ENCODE measurements at regions not wholly inside any gene's neighbourhood (a gene's known extent, or its start where the extent isn't known, plus 50 kb on each side); places are given as distances from the start of the nearest gene placed in this dataset.

- CTCF ChIA-PET = no interaction called here
Measured at GRCh38 chr14:49339130-49339529, 247.1 kb downstream of the RPS29 start.

GRCh38 chr14:49319810-49320209 is 266.4 kb downstream of the RPS29 start:
- H3K4me3 ChIP-seq (ENCODE audit: control insufficient read depth in 1 of 2, extremely low read depth in 1 of 2, low read length in 1 of 2) = no peak overlapping the region
- Mint-ChIP-seq H3K27ac (no peak overlapping the region), H3K9me3 (peaks cover 0 to 1% (median 0%) of the 10 kb centered on the region in 3 donors), H3K36me3 (no peaks in the 10 kb centered on the region), H3K4me3 (no peak overlapping the region), H3K4me1 (no peaks in the 10 kb centered on the region), H3K27me3 (peaks cover 11 to 13% of the 10 kb centered on the region in 2 donors)
- no peak overlapping the region for H3K27ac ChIP-seq (ENCODE audit: low read length)
- H3K27me3 ChIP-seq (replicated peaks in 1 of 2; ENCODE audit: control insufficient read depth in 2 of 2, extremely low read depth in 1 of 2, insufficient read depth in 2 of 2, low read length in 1 of 2) = no peaks in the 10 kb centered on the region
- POLR2A ChIA-PET = no interaction called here
- no peaks in the 10 kb centered on the region for H3K9me3 ChIP-seq
- WGBS (ENCODE audit: insufficient coverage) = no CpG with 5 or more reads among the region's 3 CpGs
- ATAC-seq (replicated peaks in 1 of 4) = no peak
- no peak for DNase-seq
- H3K36me3 ChIP-seq (ENCODE audit: control insufficient read depth in 2 of 2, extremely low read depth in 1 of 2, insufficient read depth in 1 of 2, low read length in 1 of 2) = no peaks in the 10 kb centered on the region
- CTCF ChIA-PET = no interaction called here
- no peaks in the 10 kb centered on the region for H3K4me1 ChIP-seq (ENCODE audit: control insufficient read depth in 1 of 2, extremely low read depth in 1 of 2, insufficient read depth in 2 of 2, low read length in 2 of 2)

More at GRCh38 chr14:49339130-49339529, 247.1 kb downstream of the RPS29 start:
- Mint-ChIP-seq H3K9me3 (peaks cover 0 to 7% (median 0%) of the 10 kb centered on the region in 3 donors), H3K27ac (no peak overlapping the region), H3K4me1 (no peaks in the 10 kb centered on the region), H3K4me3 (no peak overlapping the region), H3K27me3 (peaks cover 13 to 39% of the 10 kb centered on the region in 2 donors), H3K36me3 (no peaks in the 10 kb centered on the region)
- H3K27ac ChIP-seq (ENCODE audit: low read length) = no peak overlapping the region
- ATAC-seq (replicated peaks in 1 of 4) (no peak), DNase-seq (no peak)
- no peak overlapping the region for H3K4me3 ChIP-seq (ENCODE audit: control insufficient read depth in 1 of 2, extremely low read depth in 1 of 2, low read length in 1 of 2)
- H3K27me3 ChIP-seq (replicated peaks in 1 of 2; ENCODE audit: control insufficient read depth in 2 of 2, extremely low read depth in 1 of 2, insufficient read depth in 2 of 2, low read length in 1 of 2) = peaks cover 0 to 3% of the 10 kb centered on the region in 2 experiments
- POLR2A ChIA-PET = no interaction called here
- WGBS (ENCODE audit: insufficient coverage) = 80% methylated on average over 3 of the region's 3 CpGs
- no peaks in the 10 kb centered on the region for H3K4me1 ChIP-seq (ENCODE audit: control insufficient read depth in 1 of 2, extremely low read depth in 1 of 2, insufficient read depth in 2 of 2, low read length in 2 of 2)
- H3K9me3 ChIP-seq = no peaks in the 10 kb centered on the region
- H3K36me3 ChIP-seq (ENCODE audit: control insufficient read depth in 2 of 2, extremely low read depth in 1 of 2, insufficient read depth in 1 of 2, low read length in 1 of 2) = no peaks in the 10 kb centered on the region

GRCh38 chr14:49315570-49315969 is 270.6 kb downstream of the RPS29 start:
- H3K27ac Mint-ChIP-seq = no peak overlapping the region
- CTCF ChIA-PET = no interaction called here
- no peaks in the 10 kb centered on the region for H3K4me1 Mint-ChIP-seq
- POLR2A ChIA-PET = no interaction called here
- no peak overlapping the region for H3K4me3 Mint-ChIP-seq
- Histone ChIP-seq H3K9me3 (no peaks in the 10 kb centered on the region), H3K27me3 (replicated peaks in 1 of 2; ENCODE audit: control insufficient read depth in 2 of 2, extremely low read depth in 1 of 2, insufficient read depth in 2 of 2, low read length in 1 of 2) (no peaks in the 10 kb centered on the region), H3K36me3 (ENCODE audit: control insufficient read depth in 2 of 2, extremely low read depth in 1 of 2, insufficient read depth in 1 of 2, low read length in 1 of 2) (no peaks in the 10 kb centered on the region), H3K27ac (ENCODE audit: low read length) (no peak overlapping the region), H3K4me1 (ENCODE audit: control insufficient read depth in 1 of 2, extremely low read depth in 1 of 2, insufficient read depth in 2 of 2, low read length in 2 of 2) (no peaks in the 10 kb centered on the region), H3K4me3 (ENCODE audit: control insufficient read depth in 1 of 2, extremely low read depth in 1 of 2, low read length in 1 of 2) (no peak overlapping the region)
- no peak for DNase-seq
- no peak for ATAC-seq (replicated peaks in 1 of 4)
- WGBS (ENCODE audit: insufficient coverage) = 89% methylated on average over 3 of the region's 4 CpGs
- H3K9me3 Mint-ChIP-seq = no peaks in the 10 kb centered on the region
- peaks cover 9 to 10% of the 10 kb centered on the region in 2 donors for H3K27me3 Mint-ChIP-seq
- H3K36me3 Mint-ChIP-seq = no peaks in the 10 kb centered on the region

- Histone ChIP-seq H3K27me3 (replicated peaks in 1 of 2; ENCODE audit: control insufficient read depth in 2 of 2, extremely low read depth in 1 of 2, insufficient read depth in 2 of 2, low read length in 1 of 2) (no peaks in the 10 kb centered on the region), H3K4me3 (ENCODE audit: control insufficient read depth in 1 of 2, extremely low read depth in 1 of 2, low read length in 1 of 2) (no peak overlapping the region), H3K4me1 (ENCODE audit: control insufficient read depth in 1 of 2, extremely low read depth in 1 of 2, insufficient read depth in 2 of 2, low read length in 2 of 2) (no peaks in the 10 kb centered on the region), H3K9me3 (no peaks in the 10 kb centered on the region), H3K27ac (ENCODE audit: low read length) (no peak overlapping the region), H3K36me3 (ENCODE audit: control insufficient read depth in 2 of 2, extremely low read depth in 1 of 2, insufficient read depth in 1 of 2, low read length in 1 of 2) (no peaks in the 10 kb centered on the region)
- Mint-ChIP-seq H3K9me3 (no peaks in the 10 kb centered on the region), H3K27me3 (peaks cover 3 to 5% of the 10 kb centered on the region in 2 donors), H3K4me1 (no peaks in the 10 kb centered on the region), H3K36me3 (no peaks in the 10 kb centered on the region), H3K4me3 (no peak overlapping the region), H3K27ac (no peak overlapping the region)
- DNase-seq (no peak), ATAC-seq (replicated peaks in 1 of 4) (no peak)
- POLR2A ChIA-PET = no interaction called here
- CTCF ChIA-PET = no interaction called here
- 80% methylated on average over 1 of the region's 3 CpGs for WGBS (ENCODE audit: insufficient coverage)
Measured at GRCh38 chr14:49314737-49315136, 271.4 kb downstream of the RPS29 start.

GRCh38 chr14:49313108-49313507 is 273.1 kb downstream of the RPS29 start:
- peaks cover 0 to 9% of the 10 kb centered on the region in 2 donors for H3K27me3 Mint-ChIP-seq
- H3K4me1 ChIP-seq (ENCODE audit: control insufficient read depth in 1 of 2, extremely low read depth in 1 of 2, insufficient read depth in 2 of 2, low read length in 2 of 2) = no peaks in the 10 kb centered on the region
- H3K27me3 ChIP-seq (replicated peaks in 1 of 2; ENCODE audit: control insufficient read depth in 2 of 2, extremely low read depth in 1 of 2, insufficient read depth in 2 of 2, low read length in 1 of 2) = no peaks in the 10 kb centered on the region
- ATAC-seq (replicated peaks in 1 of 4) (no peak), DNase-seq (no peak)
- no peak overlapping the region for H3K4me3 ChIP-seq (ENCODE audit: control insufficient read depth in 1 of 2, extremely low read depth in 1 of 2, low read length in 1 of 2)
- H3K27ac ChIP-seq (ENCODE audit: low read length) = no peak overlapping the region
- ChIA-PET POLR2A (no interaction called here), CTCF (no interaction called here)
- H3K4me1 Mint-ChIP-seq = no peaks in the 10 kb centered on the region
- H3K27ac Mint-ChIP-seq = no peak overlapping the region
- H3K9me3 Mint-ChIP-seq = no peaks in the 10 kb centered on the region
- no peaks in the 10 kb centered on the region for H3K9me3 ChIP-seq
- H3K36me3 Mint-ChIP-seq = no peaks in the 10 kb centered on the region
- no peaks in the 10 kb centered on the region for H3K36me3 ChIP-seq (ENCODE audit: control insufficient read depth in 2 of 2, extremely low read depth in 1 of 2, insufficient read depth in 1 of 2, low read length in 1 of 2)
- H3K4me3 Mint-ChIP-seq = no peak overlapping the region

- Mint-ChIP-seq H3K9me3 (no peaks in the 10 kb centered on the region), H3K27ac (no peak overlapping the region), H3K4me1 (no peaks in the 10 kb centered on the region), H3K4me3 (no peak overlapping the region), H3K36me3 (no peaks in the 10 kb centered on the region), H3K27me3 (peaks cover 5 to 15% of the 10 kb centered on the region in 2 donors)
- CTCF ChIA-PET = no interaction called here
- no peak for ATAC-seq (replicated peaks in 1 of 4)
- no peaks in the 10 kb centered on the region for H3K4me1 ChIP-seq (ENCODE audit: control insufficient read depth in 1 of 2, extremely low read depth in 1 of 2, insufficient read depth in 2 of 2, low read length in 2 of 2)
- no peaks in the 10 kb centered on the region for H3K9me3 ChIP-seq
- no peaks in the 10 kb centered on the region for H3K36me3 ChIP-seq (ENCODE audit: control insufficient read depth in 2 of 2, extremely low read depth in 1 of 2, insufficient read depth in 1 of 2, low read length in 1 of 2)
- DNase-seq = no peak
- POLR2A ChIA-PET = no interaction called here
- H3K4me3 ChIP-seq (ENCODE audit: control insufficient read depth in 1 of 2, extremely low read depth in 1 of 2, low read length in 1 of 2) = no peak overlapping the region
- H3K27me3 ChIP-seq (replicated peaks in 1 of 2; ENCODE audit: control insufficient read depth in 2 of 2, extremely low read depth in 1 of 2, insufficient read depth in 2 of 2, low read length in 1 of 2) = no peaks in the 10 kb centered on the region
- H3K27ac ChIP-seq (ENCODE audit: low read length) = no peak overlapping the region
Measured at GRCh38 chr14:49310298-49310697, 275.9 kb downstream of the RPS29 start.

GRCh38 chr14:49306152-49306751 is 279.9 kb downstream of the RPS29 start:
- Mint-ChIP-seq H3K4me3 (no peak overlapping the region), H3K4me1 (no peaks in the 10 kb centered on the region), H3K36me3 (no peaks in the 10 kb centered on the region), H3K9me3 (peaks cover 0 to 7% (median 6%) of the 10 kb centered on the region in 3 donors), H3K27ac (no peak overlapping the region), H3K27me3 (peaks cover 5 to 15% of the 10 kb centered on the region in 2 donors)
- Histone ChIP-seq H3K9me3 (no peaks in the 10 kb centered on the region), H3K36me3 (ENCODE audit: control insufficient read depth in 2 of 2, extremely low read depth in 1 of 2, insufficient read depth in 1 of 2, low read length in 1 of 2) (no peaks in the 10 kb centered on the region), H3K4me1 (ENCODE audit: control insufficient read depth in 1 of 2, extremely low read depth in 1 of 2, insufficient read depth in 2 of 2, low read length in 2 of 2) (no peaks in the 10 kb centered on the region), H3K27ac (ENCODE audit: low read length) (no peak overlapping the region), H3K27me3 (replicated peaks in 1 of 2; ENCODE audit: control insufficient read depth in 2 of 2, extremely low read depth in 1 of 2, insufficient read depth in 2 of 2, low read length in 1 of 2) (no peaks in the 10 kb centered on the region), H3K4me3 (ENCODE audit: control insufficient read depth in 1 of 2, extremely low read depth in 1 of 2, low read length in 1 of 2) (no peak overlapping the region)
- DNase-seq (peak in 1 of 35 experiments; percentile 1), ATAC-seq (replicated peaks in 1 of 4) (no peak)
- POLR2A ChIA-PET = no interaction called here
- WGBS (ENCODE audit: insufficient coverage) = no CpG with 5 or more reads among the region's 1 CpG
- CTCF ChIA-PET = no interaction called here
